GM18505 (cell line): ENCODE measurements at regions not wholly inside any gene's neighbourhood (a gene's known extent, or its start where the extent isn't known, plus 50 kb on each side); places are given as distances from the start of the nearest gene placed in this dataset.

Source experiments
- ATAC-seq: cut with Tn5 transposase; IDR thresholded peaks from one replicate; pipeline ENCODE4 v1.9.1; 2021; ENCODE audit not compliant: unreplicated experiment
- POLR2A ChIP-seq: IDR thresholded peaks from 4 replicates; pipeline ENCODE4 v1.6.1; 2011; ENCODE audit warnings: borderline replicate concordance; ENCODE audit not compliant: insufficient read depth, insufficient read length; ENCODE audit errors: extremely low read depth

- TF ChIP-seq POLR2A, result no peak
- ATAC-seq, result no peak
Measured at GRCh38 chr5:93304456-93305250, 276.4 kb downstream of the NR2F1-AS1 start.

DNA sequence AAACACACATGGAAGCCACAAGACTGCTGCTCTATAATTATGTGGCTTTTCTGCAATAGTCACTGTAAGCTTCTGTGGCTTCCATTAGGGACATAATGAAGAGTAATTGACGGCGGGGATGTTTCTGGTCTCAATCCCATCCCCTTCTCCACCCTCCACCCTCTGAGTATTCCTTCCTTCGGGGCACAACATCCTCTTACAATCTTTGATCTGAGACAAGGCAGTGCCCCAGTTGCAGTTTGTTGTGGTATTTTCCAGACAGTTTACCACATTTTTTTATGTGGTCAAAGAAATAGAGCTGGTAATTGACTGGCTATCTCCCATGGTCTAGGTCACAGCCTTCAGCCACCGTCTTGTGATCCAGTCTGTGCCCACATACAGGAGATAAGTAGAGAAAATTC, 277.7 kb downstream of the NR2F1-AS1 start:
- no peak for ATAC-seq

DNA sequence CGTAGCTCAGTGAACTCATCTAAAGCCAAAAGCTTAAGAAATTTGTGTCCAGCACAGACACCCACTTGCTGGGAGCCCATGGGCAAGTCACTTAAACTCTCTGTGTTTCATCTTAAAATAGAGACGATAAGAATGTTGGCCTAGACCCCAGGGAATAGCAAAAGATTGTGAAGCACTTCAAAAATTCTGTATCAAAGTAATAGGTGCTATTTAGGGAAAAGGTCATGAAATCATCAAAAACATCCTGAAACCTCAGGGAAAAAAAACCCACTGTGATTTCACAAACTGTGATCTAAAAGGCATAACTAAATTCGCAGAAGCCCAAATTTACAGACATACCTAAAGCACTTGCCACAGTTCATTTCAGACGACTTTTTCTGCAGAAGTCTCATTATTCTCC, 278.3 kb downstream of the NR2F1-AS1 start:
- no peak for ATAC-seq
- TF ChIP-seq POLR2A, result no peak

More for the DNA sequence above, 277.7 kb downstream of the NR2F1-AS1 start:
- TF ChIP-seq POLR2A, result no peak

DNA sequence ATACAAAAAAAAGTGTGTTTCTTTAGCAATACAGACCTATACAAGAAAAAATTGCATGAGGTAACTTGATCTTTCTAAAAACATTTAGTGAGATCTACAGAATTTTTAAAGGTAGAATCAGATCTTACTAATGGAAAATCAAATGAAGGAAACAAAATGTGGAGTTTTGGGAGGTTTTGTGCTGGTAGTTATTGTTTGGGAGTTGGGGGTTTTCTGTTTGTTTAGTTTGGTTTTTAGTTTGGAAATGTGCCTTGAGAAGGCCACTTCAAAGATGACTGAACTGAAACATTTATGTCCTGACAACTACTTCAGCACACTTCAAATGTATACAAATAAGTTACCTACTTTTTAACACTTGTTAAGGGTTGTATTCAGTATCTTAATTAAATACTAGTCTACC, 280.1 kb downstream of the NR2F1-AS1 start:
- no peak for ATAC-seq
- TF ChIP-seq POLR2A, result no peak

DNA sequence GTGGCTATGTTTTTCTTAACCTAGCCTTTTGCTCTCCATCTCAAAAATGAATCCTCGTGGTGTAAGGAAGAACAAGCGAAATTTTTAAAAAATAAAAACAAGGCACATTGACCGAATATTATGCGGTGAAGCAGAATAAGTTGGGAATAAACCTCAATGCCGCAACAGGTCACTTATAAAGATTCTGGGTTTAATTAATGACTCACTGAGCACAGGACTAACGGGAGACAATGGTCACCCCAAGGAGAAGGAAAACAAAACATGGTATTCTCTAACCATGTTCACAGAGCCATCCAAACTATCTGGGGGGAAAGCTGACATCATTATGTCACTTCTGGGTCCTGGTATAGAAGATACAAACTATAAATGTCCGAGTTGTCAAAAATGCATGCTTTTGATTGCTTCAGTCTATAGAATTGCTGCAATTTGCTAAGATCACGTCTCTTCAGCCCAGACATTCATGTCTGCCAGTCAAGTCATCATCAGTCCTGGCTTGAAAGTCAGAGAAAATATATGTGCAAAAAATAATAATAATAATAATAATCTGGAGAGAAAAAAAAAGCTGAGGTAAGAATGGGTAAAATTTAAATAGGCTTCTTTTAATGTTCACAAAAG, 280.6 kb downstream of the NR2F1-AS1 start:
- TF ChIP-seq POLR2A, result no peak
- no peak for ATAC-seq

GRCh38 chr5:93299681-93300308, 281.2 kb downstream of the NR2F1-AS1 start:
- ATAC-seq, result no peak
- no peak for TF ChIP-seq POLR2A

- no peak for TF ChIP-seq POLR2A
- ATAC-seq, result no peak
Measured at GRCh38 chr5:93297116-93297515, 283.9 kb downstream of the NR2F1-AS1 start.

DNA sequence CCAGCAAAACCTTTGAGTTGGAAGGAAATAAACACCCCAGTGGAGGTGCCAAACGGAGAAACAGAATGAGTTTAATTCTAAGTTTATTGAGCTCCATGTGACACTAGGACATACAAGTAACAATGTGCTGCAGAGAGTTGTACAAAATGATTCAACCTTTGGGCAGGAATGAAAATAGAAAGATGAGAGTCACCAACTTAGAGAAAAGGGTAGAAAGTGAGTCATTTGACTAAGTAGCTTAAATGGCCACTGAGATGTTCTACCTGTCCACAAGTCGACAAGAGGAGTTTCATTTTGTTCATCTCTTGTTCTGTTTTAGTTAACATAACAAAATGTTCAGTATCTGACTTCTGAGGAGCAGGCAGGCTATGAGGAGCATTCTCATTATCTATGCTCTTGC, 284.7 kb downstream of the NR2F1-AS1 start:
- no peak for TF ChIP-seq POLR2A
- ATAC-seq, result no peak

- no peak for ATAC-seq
- no peak for TF ChIP-seq POLR2A
Measured at GRCh38 chr5:93294996-93295395, 286.0 kb downstream of the NR2F1-AS1 start.

GRCh38 chr5:93294199-93294598, 286.8 kb downstream of the NR2F1-AS1 start:
- no peak for ATAC-seq
- no peak for TF ChIP-seq POLR2A

GRCh38 chr5:93289942-93290341, 291.1 kb downstream of the NR2F1-AS1 start:
- no peak for TF ChIP-seq POLR2A
- no peak for ATAC-seq

DNA sequence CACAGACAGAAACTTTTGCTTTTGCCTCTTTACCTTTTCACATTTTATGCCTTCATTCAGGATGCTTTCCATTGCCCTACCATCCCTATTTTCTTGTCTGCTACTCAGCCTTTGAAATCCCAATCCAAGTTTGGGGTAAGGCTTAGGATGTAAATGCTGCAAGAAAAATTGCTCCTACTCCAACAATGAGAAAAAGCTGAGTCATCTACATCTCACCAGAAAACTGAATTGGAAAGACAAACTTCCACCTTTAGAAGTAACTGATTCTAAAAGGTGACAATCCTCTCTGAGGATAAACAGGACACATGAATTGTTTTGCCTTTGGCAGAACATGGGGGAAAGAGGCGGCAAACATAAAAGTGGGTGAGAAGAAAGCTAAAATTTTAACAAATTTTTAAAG, 295.6 kb downstream of the NR2F1-AS1 start:
- TF ChIP-seq POLR2A, result no peak
- ATAC-seq, result no peak

GRCh38 chr5:93281980-93282772, 298.8 kb downstream of the NR2F1-AS1 start:
- no peak for TF ChIP-seq POLR2A
- no peak for ATAC-seq
